ENCODE measurements at regions not wholly inside any gene's neighbourhood (a gene's known extent, or its start where the extent isn't known, plus 50 kb on each side); places are given as distances from the start of the nearest gene placed in this dataset.

DNA sequence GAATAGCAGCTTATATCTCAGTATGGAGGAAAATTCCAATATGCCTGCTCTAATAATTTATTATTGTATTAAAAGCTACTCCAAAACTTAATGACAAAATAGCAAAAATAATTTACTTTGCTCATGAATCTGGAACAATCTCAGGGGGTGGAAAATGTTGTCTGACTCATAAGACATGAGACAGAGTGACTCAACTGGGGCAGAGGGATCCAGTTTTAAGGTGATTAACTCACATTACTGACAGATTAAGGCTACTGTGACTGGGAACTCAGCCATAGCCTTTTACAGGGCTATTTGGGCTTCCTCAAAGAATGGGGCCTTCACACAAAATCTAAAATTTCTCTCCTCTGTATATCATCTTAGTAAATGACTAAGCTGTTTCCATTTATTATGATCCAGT lies 1172.9 kb downstream of the CDH12 start:
- no peaks in the 10 kb centered on the region for H3K9me3 ChIP-seq
- H3K4me3 ChIP-seq = no peak overlapping the region
- no peaks in the 10 kb centered on the region for H3K4me1 ChIP-seq (ENCODE audit: insufficient read depth)
- H3K36me3 ChIP-seq = no peaks in the 10 kb centered on the region
- TF ChIP-seq POLR2A (IDR thresholded peaks at IDR 0.05) = no peak
- TF ChIP-seq, protein P1, sequence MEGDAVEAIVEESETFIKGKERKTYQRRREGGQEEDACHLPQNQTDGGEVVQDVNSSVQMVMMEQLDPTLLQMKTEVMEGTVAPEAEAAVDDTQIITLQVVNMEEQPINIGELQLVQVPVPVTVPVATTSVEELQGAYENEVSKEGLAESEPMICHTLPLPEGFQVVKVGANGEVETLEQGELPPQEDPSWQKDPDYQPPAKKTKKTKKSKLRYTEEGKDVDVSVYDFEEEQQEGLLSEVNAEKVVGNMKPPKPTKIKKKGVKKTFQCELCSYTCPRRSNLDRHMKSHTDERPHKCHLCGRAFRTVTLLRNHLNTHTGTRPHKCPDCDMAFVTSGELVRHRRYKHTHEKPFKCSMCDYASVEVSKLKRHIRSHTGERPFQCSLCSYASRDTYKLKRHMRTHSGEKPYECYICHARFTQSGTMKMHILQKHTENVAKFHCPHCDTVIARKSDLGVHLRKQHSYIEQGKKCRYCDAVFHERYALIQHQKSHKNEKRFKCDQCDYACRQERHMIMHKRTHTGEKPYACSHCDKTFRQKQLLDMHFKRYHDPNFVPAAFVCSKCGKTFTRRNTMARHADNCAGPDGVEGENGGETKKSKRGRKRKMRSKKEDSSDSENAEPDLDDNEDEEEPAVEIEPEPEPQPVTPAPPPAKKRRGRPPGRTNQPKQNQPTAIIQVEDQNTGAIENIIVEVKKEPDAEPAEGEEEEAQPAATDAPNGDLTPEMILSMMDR (IDR thresholded peaks at IDR 0.05) = no peak
- no peak for TF ChIP-seq EP300 (IDR thresholded peaks at IDR 0.05)
- intact Hi-C loops (cut with DNase I) = no loop called here
- no peaks in the 10 kb centered on the region for H3K27me3 ChIP-seq
- no peak for DNase-seq
- no peak overlapping the region for H3K27ac ChIP-seq

DNA sequence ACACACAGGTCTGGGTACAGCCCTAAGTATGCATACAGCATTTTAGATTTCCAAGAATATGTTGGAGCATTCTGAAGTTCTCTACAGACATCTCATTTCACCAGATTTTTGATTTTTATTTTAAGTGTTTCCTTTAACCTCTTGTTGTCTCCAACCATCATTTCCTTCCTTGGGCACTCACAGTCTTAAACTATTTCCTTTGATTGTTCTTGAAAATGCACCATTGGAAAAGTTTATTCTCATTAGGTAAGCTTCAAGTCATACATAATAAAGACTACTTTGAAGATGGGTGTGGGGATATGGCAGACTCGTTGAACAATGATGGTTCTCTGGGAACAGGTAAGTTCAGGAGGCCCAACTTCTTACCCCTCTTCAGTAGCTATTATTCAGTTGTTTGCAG lies 1174.6 kb downstream of the CDH12 start:
- Histone ChIP-seq H3K27me3 (no peaks in the 10 kb centered on the region), H3K9me3 (no peaks in the 10 kb centered on the region), H3K4me1 (ENCODE audit: insufficient read depth) (no peaks in the 10 kb centered on the region), H3K4me3 (no peak overlapping the region), H3K27ac (no peak overlapping the region), H3K36me3 (no peaks in the 10 kb centered on the region)
- 84 to 98% (median 91%) methylated on average over 1 of the region's 1 CpG for WGBS, 3 donors
- DNase-seq = no peak
- intact Hi-C loops (cut with DNase I) = no loop called here
- TF ChIP-seq, protein P1 (IDR thresholded peaks at IDR 0.05) = no peak
- TF ChIP-seq POLR2A (IDR thresholded peaks at IDR 0.05) (no peak), EP300 (IDR thresholded peaks at IDR 0.05) (no peak)

DNA sequence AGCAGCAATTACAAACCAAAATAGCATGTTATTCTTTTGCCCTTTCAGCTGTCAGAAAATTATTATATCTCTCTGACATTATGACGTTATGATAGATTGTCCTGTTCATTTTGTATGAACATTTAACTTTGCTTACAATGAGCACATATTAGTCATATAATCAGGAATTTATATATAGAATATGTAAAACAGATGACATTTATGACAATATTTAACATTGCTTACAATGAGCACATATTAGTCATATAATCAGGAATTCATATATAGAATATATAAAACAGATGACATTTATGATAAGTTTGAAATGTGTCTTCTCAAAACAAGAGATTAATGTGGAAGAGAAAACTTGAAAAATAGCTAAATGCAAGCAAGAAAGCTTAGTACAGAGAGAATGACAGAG lies 1180.2 kb downstream of the CDH12 start:
- intact Hi-C loops (cut with DNase I) = no loop called here
- 82 to 91% (median 82%) methylated on average over 1 of the region's 1 CpG for WGBS, 3 donors

DNA sequence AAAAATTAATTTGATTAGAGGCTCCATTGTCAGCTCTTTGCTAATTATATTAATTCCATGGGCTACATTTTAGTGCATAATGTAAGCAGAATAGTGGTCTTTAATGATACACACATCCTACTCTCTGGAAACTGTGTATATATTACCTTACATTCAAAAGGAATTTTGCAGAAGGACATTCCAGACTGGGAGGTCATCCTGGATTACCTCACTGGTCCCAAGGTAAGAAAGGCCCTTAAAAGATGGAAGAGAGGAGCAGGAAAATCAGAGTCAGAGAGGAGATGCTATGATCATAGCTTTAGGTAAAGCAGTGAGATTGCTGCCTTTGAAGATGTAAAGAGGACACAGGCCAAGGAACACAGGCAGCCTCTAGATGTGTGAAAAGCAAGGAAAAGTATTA lies 1180.8 kb downstream of the CDH12 start:
- intact Hi-C loops (cut with DNase I) = no loop called here
- DNase-seq = no peak
- Histone ChIP-seq H3K9me3 (no peaks in the 10 kb centered on the region), H3K36me3 (no peaks in the 10 kb centered on the region), H3K27ac (no peak overlapping the region), H3K4me1 (ENCODE audit: insufficient read depth) (no peaks in the 10 kb centered on the region), H3K4me3 (no peak overlapping the region), H3K27me3 (no peaks in the 10 kb centered on the region)
- TF ChIP-seq EP300 (IDR thresholded peaks at IDR 0.05) = no peak
- TF ChIP-seq, protein P1 (IDR thresholded peaks at IDR 0.05) = no peak
- TF ChIP-seq POLR2A (IDR thresholded peaks at IDR 0.05) = no peak

More for the DNA sequence above, 1180.2 kb downstream of the CDH12 start:
- H3K27ac ChIP-seq = no peak overlapping the region
- no peak for DNase-seq
- no peaks in the 10 kb centered on the region for H3K4me1 ChIP-seq (ENCODE audit: insufficient read depth)
- H3K36me3 ChIP-seq = no peaks in the 10 kb centered on the region
- no peaks in the 10 kb centered on the region for H3K27me3 ChIP-seq
- H3K9me3 ChIP-seq = no peaks in the 10 kb centered on the region
- no peak overlapping the region for H3K4me3 ChIP-seq
- TF ChIP-seq POLR2A (IDR thresholded peaks at IDR 0.05) (no peak), EP300 (IDR thresholded peaks at IDR 0.05) (no peak)
- TF ChIP-seq, protein P1 (IDR thresholded peaks at IDR 0.05) = no peak

DNA sequence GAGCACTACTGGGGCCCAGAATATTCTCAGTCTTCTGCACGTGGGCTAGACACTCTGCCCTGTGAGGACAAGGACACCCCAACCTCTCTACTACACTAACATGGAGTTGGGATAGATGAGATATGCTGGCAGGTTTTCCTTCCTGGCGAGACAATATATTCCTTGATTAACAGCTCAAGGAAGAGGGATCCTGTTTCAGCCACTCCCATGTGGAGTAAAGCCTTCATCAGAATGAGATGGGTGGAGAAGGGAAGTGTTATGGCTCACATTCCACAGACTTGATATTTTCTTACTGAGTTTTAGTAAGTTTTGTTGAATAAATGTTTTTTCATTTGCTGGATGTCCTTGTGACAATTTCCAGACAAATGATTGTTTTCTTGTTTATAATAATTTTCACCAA lies 1187.6 kb downstream of the CDH12 start:
- no peak for DNase-seq
- WGBS, 3 donors = 39 to 48% (median 44%) methylated on average over 2 of the region's 2 CpGs
- H3K27me3 ChIP-seq = no peaks in the 10 kb centered on the region
- no peaks in the 10 kb centered on the region for H3K36me3 ChIP-seq
- no peak for TF ChIP-seq EP300 (IDR thresholded peaks at IDR 0.05)
- TF ChIP-seq, protein P1 (IDR thresholded peaks at IDR 0.05) = no peak
- no peak for TF ChIP-seq POLR2A (IDR thresholded peaks at IDR 0.05)
- H3K27ac ChIP-seq = no peak overlapping the region
- H3K4me1 ChIP-seq (ENCODE audit: insufficient read depth) = no peaks in the 10 kb centered on the region
- no peaks in the 10 kb centered on the region for H3K9me3 ChIP-seq
- intact Hi-C loops (cut with DNase I) = no loop called here
- H3K4me3 ChIP-seq = no peak overlapping the region
